Parathyroid adenoma (tissue), 2 donors: ENCODE measurements at regions not wholly inside any gene's neighbourhood (a gene's known extent, or its start where the extent isn't known, plus 50 kb on each side); places are given as distances from the start of the nearest gene placed in this dataset.
"Not testable (repeated sequence)": the region's sequence is repeated elsewhere in the genome, so short reads cannot be mapped to it uniquely, and the experiment has no call there.

Source experiments
- H2AFZ ChIP-seq: fragments of 300-600 bp; sonication (generic); one replicate; pipeline ENCODE4 v1.7.0; 2017; ENCODE audit warnings: antibody characterized with exemption, mild to moderate bottlenecking
- H3K27ac ChIP-seq: fragments of 300-600 bp; sonication (generic); one replicate; pipeline ENCODE4 v1.7.0; 2017
- H3K27me3 ChIP-seq: fragments of 300-600 bp; sonication (generic); one replicate; pipeline ENCODE4 v1.7.0; 2017; ENCODE audit warnings: low read length; ENCODE audit not compliant: control insufficient read depth, insufficient read depth
- H3K36me3 ChIP-seq: fragments of 300-600 bp; sonication (generic); one replicate; pipeline ENCODE4 v1.7.0; 2017; ENCODE audit warnings: low read length; ENCODE audit not compliant: control insufficient read depth, insufficient read depth
- H3K4me1 ChIP-seq: fragments of 300-600 bp; sonication (generic); one replicate; pipeline ENCODE4 v1.7.0; 2017; ENCODE audit warnings: control low read depth
- H3K4me2 ChIP-seq: fragments of 300-600 bp; sonication (generic); one replicate; pipeline ENCODE4 v1.7.0; 2017; ENCODE audit warnings: low read length
- H3K4me3 ChIP-seq: fragments of 300-600 bp; sonication (generic); one replicate; pipeline ENCODE4 v1.7.0; 2017; ENCODE audit warnings: low read depth, low read length
- H3K79me2 ChIP-seq: fragments of 300-600 bp; sonication (generic); one replicate; pipeline ENCODE4 v1.7.0; 2017; ENCODE audit warnings: control low read depth
- H3K9ac ChIP-seq: fragments of 300-600 bp; sonication (generic); one replicate; pipeline ENCODE4 v1.7.0; 2017; ENCODE audit warnings: mild to moderate bottlenecking
- H3K9me3 ChIP-seq: fragments of 300-600 bp; sonication (generic); one replicate; pipeline ENCODE4 v1.7.0; 2017; ENCODE audit warnings: low read length; ENCODE audit not compliant: control insufficient read depth
- TF ChIP-seq, protein P1 (sequence below): fragments of 300-600 bp; sonication (generic); IDR thresholded peaks from one replicate; pipeline ENCODE4 v1.7.0; 2017; ENCODE audit warnings: antibody characterized with exemption, mild to moderate bottlenecking
- donor health status: primary hyperparathyroidism.

DNA sequence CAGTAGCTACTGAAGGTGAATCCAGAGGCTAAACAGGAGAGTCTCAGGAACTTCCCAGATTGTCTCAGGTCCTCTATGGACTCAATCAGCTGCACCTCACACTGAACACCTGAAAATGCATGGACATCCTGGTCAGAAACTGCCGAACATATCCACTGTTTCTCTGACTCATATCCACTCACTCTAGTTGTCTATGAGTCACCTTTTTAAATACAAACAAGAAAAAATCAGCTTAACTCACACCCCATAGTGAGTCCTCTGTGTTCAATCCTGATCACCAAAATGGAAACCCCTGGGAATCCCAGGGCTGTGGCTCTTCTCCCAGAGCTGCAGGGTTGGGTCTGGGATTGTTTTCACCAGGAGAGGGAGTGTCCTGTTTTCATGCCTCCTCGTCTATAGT is 556.7 kb downstream of the TMEM121 start:
- H3K4me1 ChIP-seq = no peaks in the 10 kb centered on the region
- no peak overlapping the region for H3K4me2 ChIP-seq
- no peaks in the 10 kb centered on the region for H3K9me3 ChIP-seq
- no peaks in the 10 kb centered on the region for H3K79me2 ChIP-seq
- TF ChIP-seq, protein P1, sequence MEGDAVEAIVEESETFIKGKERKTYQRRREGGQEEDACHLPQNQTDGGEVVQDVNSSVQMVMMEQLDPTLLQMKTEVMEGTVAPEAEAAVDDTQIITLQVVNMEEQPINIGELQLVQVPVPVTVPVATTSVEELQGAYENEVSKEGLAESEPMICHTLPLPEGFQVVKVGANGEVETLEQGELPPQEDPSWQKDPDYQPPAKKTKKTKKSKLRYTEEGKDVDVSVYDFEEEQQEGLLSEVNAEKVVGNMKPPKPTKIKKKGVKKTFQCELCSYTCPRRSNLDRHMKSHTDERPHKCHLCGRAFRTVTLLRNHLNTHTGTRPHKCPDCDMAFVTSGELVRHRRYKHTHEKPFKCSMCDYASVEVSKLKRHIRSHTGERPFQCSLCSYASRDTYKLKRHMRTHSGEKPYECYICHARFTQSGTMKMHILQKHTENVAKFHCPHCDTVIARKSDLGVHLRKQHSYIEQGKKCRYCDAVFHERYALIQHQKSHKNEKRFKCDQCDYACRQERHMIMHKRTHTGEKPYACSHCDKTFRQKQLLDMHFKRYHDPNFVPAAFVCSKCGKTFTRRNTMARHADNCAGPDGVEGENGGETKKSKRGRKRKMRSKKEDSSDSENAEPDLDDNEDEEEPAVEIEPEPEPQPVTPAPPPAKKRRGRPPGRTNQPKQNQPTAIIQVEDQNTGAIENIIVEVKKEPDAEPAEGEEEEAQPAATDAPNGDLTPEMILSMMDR = no peak
- no peak overlapping the region for H2AFZ ChIP-seq
- H3K27ac ChIP-seq = no peak overlapping the region
- H3K4me3 ChIP-seq = no peak overlapping the region
- H3K27me3 ChIP-seq = no peaks in the 10 kb centered on the region
- H3K36me3 ChIP-seq = no peaks in the 10 kb centered on the region
- no peak overlapping the region for H3K9ac ChIP-seq

- no peaks in the 10 kb centered on the region for H3K4me1 ChIP-seq
- no peak overlapping the region for H3K4me2 ChIP-seq
- no peak overlapping the region for H3K27ac ChIP-seq
- no peak overlapping the region for H3K9ac ChIP-seq
- no peak overlapping the region for H3K4me3 ChIP-seq
- TF ChIP-seq, protein P1 = no peak
- no peak overlapping the region for H2AFZ ChIP-seq
- no peaks in the 10 kb centered on the region for H3K27me3 ChIP-seq
- no peaks in the 10 kb centered on the region for H3K9me3 ChIP-seq
- H3K36me3 ChIP-seq = no peaks in the 10 kb centered on the region
- no peaks in the 10 kb centered on the region for H3K79me2 ChIP-seq
Observed at GRCh38 chr14:106087837-106088236, 561.5 kb downstream of the TMEM121 start.

- not testable (repeated sequence) for H3K4me1 ChIP-seq, H3K36me3 ChIP-seq, H3K9me3 ChIP-seq, H3K27me3 ChIP-seq, H2AFZ ChIP-seq, H3K27ac ChIP-seq, H3K4me2 ChIP-seq, H3K9ac ChIP-seq, H3K79me2 ChIP-seq, H3K4me3 ChIP-seq
Observed at GRCh38 chr14:106088860-106089259, 562.5 kb downstream of the TMEM121 start.

DNA sequence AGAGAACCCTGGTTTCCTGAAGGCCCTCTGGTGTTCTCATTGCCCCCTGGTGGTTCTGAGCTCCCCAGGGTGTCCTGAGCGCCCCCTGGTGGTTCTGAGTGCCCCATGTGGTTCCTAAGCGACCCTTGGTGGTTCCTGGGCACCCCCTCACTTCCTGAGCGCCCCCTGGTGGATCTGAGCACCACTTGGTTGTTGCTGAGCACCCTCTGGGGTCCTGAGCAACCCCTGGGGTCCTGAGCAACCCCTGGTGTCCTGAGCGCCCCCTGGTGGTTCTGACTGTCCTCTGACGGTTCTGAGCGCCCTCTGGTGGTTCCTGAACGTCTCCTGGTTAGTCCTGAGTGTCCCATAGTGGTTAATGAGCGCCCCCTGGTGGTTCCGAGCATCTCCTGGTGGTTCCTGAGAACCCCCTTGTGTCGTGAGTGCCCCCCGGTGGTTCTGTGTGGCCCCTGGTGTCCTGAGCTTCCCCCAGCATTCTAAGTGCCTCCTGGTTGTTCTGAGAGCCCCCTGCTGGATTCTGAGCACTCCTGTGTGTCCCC is 568.3 kb downstream of the TMEM121 start:
- no peaks in the 10 kb centered on the region for H3K79me2 ChIP-seq
- no peaks in the 10 kb centered on the region for H3K27me3 ChIP-seq
- H3K9ac ChIP-seq = no peak overlapping the region
- H2AFZ ChIP-seq = no peak overlapping the region
- no peak overlapping the region for H3K4me2 ChIP-seq
- H3K27ac ChIP-seq = no peak overlapping the region
- no peak overlapping the region for H3K4me3 ChIP-seq
- no peaks in the 10 kb centered on the region for H3K36me3 ChIP-seq
- TF ChIP-seq, protein P1 = no peak
- H3K4me1 ChIP-seq = no peaks in the 10 kb centered on the region
- H3K9me3 ChIP-seq = no peaks in the 10 kb centered on the region

- H3K9me3 ChIP-seq = no peaks in the 10 kb centered on the region
- no peak overlapping the region for H3K4me3 ChIP-seq
- no peak overlapping the region for H3K4me2 ChIP-seq
- TF ChIP-seq, protein P1 = no peak
- H3K4me1 ChIP-seq = no peaks in the 10 kb centered on the region
- H3K36me3 ChIP-seq = no peaks in the 10 kb centered on the region
- H3K27me3 ChIP-seq = no peaks in the 10 kb centered on the region
- no peak overlapping the region for H3K9ac ChIP-seq
- H3K27ac ChIP-seq = no peak overlapping the region
- no peaks in the 10 kb centered on the region for H3K79me2 ChIP-seq
- H2AFZ ChIP-seq = no peak overlapping the region
Observed at GRCh38 chr14:106107703-106108102, 581.3 kb downstream of the TMEM121 start.
